Common myeloid progenitor, CD34-positive (primary cell): ENCODE measurements at regions not wholly inside any gene's neighbourhood (a gene's known extent, or its start where the extent isn't known, plus 50 kb on each side); places are given as distances from the start of the nearest gene placed in this dataset.
"Not testable (repeated sequence)": the region's sequence is repeated elsewhere in the genome, so short reads cannot be mapped to it uniquely, and the experiment has no call there.

Source experiments
- CTCF ChIA-PET: fragments of 350-600 bp; sonication (Branson Sonifier 250); formaldehyde crosslinking; loops from one replicate; lab custom pipeline; 2021; ENCODE audit warnings: antibody characterized with exemption; lab: Charles Lee
- POLR2A ChIA-PET: fragments of 350-600 bp; sonication (Branson Sonifier 250); formaldehyde crosslinking; loops from one replicate; lab custom pipeline; 2021; ENCODE audit warnings: antibody characterized with exemption; lab: Charles Lee
- DNase-seq, 3 donors: peaks; one replicate each; pipeline versions ENCODE4 v3.0.0 to v3.0.0-alpha.2; 2013
- H3K27ac ChIP-seq, 2 experiments: 1 replicate in 1 of 2; 2 replicates in 1 of 2; pipeline ENCODE4 v1.7.0; 2013; ENCODE audit warnings: inconsistent platforms in 2 of 2, low read length in 2 of 2, mild to moderate bottlenecking in 2 of 2, low read depth in 1 of 2, moderate library complexity in 1 of 2; ENCODE audit not compliant: severe bottlenecking in 2 of 2, insufficient read depth in 1 of 2, poor library complexity in 1 of 2
- H3K27me3 ChIP-seq, 5 experiments: replicated peaks in 2 of 5; 1 replicate in 3 of 5; 2 replicates in 2 of 5; pipeline versions ENCODE4 v1.6.1 to v1.7.0; 2013; ENCODE audit warnings: low read length in 4 of 5, mild to moderate bottlenecking in 2 of 5, moderate library complexity in 2 of 5, inconsistent platforms in 1 of 5; ENCODE audit not compliant: insufficient read depth in 5 of 5, control insufficient read depth in 4 of 5
- H3K36me3 ChIP-seq, 4 experiments: 1 replicate in 2 of 4; 2 replicates in 2 of 4; pipeline versions ENCODE4 v1.6.1 to v1.7.0; 2013; ENCODE audit warnings: low read length in 3 of 4, control low read depth in 1 of 4, mild to moderate bottlenecking in 1 of 4; ENCODE audit not compliant: control insufficient read depth in 4 of 4, insufficient read depth in 4 of 4
- H3K4me1 ChIP-seq, 4 experiments: 1 replicate in 3 of 4; 2 replicates in 1 of 4; pipeline versions ENCODE4 v1.6.1 to v1.7.1; 2013; ENCODE audit warnings: low read length in 3 of 4, mild to moderate bottlenecking in 3 of 4, control low read depth in 1 of 4, inconsistent platforms in 1 of 4, moderate library complexity in 1 of 4; ENCODE audit not compliant: control insufficient read depth in 4 of 4, insufficient read depth in 4 of 4; ENCODE audit errors: control extremely low read depth in 1 of 4
- H3K4me3 ChIP-seq, 7 experiments: 1 replicate in 4 of 7; 2 replicates in 3 of 7; pipeline versions ENCODE4 v1.5.1 to v1.7.0; 2013; ENCODE audit warnings: mild to moderate bottlenecking in 7 of 7, low read length in 6 of 7, moderate library complexity in 6 of 7, inconsistent platforms in 2 of 7, low read depth in 2 of 7, control low read depth in 1 of 7; ENCODE audit not compliant: insufficient read depth in 4 of 7, control insufficient read depth in 1 of 7; ENCODE audit errors: extremely low read depth in 1 of 7
- H3K9me3 ChIP-seq, 5 experiments: 1 replicate in 4 of 5; 2 replicates in 1 of 5; pipeline versions ENCODE4 v1.6.1 to v1.7.1; 2013; ENCODE audit warnings: low read length in 4 of 5, mild to moderate bottlenecking in 2 of 5, inconsistent platforms in 1 of 5, low read depth in 1 of 5, moderate library complexity in 1 of 5; ENCODE audit not compliant: control insufficient read depth in 4 of 5, insufficient read depth in 2 of 5; ENCODE audit errors: control extremely low read depth in 1 of 5
- WGBS: methylation state at CpG from one replicate; pipeline ENCODE4 v1.1.5; 2013; ENCODE audit not compliant: insufficient coverage; 5-methylcytosine and 5-hydroxymethylcytosine counted together

DNA sequence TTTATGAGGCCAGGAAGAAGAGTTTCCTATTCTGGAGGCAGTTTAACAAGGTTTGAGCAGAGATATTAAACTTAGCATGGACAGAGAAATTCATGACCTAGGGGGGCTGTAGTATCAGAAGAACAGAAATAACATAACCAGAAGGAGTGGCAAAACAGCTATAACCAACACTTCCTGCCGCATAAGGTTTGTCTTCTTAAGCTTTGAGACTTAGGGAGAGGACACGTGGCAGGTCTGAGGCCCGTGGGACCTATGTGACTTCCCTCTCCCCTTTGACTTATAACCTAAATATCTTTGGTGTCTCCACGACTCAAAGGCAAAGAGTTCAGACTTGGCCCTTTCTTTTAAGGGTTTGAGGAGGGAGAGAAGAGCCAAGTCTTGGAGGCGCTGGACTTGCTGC lies 119.1 kb upstream of the PZP start:
- WGBS = 64% methylated on average over 3 of the region's 5 CpGs
- Histone ChIP-seq H3K27me3 (no peaks in the 10 kb centered on the region), H3K36me3 (no peaks in the 10 kb centered on the region), H3K9me3 (no peaks in the 10 kb centered on the region), H3K27ac (no peak overlapping the region), H3K4me3 (no peak overlapping the region), H3K4me1 (no peaks in the 10 kb centered on the region)
- DNase-seq = no peak
- ChIA-PET CTCF (no interaction called here), POLR2A (no interaction called here)

DNA sequence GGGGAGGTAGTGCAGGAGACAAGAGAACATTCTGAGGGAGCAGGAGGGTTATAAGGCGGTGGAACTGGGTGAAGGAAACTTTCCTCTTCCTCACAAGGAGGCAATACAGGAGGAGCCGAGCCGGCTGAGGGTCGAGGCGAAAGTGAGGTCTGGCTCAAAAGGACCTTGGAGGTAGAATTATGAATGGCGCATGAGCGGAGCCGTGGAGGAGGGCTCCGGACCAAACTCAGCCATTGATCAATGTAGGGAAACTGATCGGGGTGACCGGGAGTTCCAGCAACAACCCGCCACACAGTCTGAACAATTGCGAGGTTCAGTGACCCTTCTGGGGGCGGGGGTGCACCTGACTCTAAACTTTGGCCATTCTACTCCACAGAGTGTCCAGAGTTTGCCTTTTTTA lies 118.7 kb upstream of the PZP start:
- H3K4me1 ChIP-seq, H3K36me3 ChIP-seq, H3K9me3 ChIP-seq, H3K4me3 ChIP-seq, POLR2A ChIA-PET, H3K27ac ChIP-seq, DNase-seq, H3K27me3 ChIP-seq, CTCF ChIA-PET: not testable (repeated sequence)
- WGBS = 93% methylated on average over 8 of the region's 14 CpGs

DNA sequence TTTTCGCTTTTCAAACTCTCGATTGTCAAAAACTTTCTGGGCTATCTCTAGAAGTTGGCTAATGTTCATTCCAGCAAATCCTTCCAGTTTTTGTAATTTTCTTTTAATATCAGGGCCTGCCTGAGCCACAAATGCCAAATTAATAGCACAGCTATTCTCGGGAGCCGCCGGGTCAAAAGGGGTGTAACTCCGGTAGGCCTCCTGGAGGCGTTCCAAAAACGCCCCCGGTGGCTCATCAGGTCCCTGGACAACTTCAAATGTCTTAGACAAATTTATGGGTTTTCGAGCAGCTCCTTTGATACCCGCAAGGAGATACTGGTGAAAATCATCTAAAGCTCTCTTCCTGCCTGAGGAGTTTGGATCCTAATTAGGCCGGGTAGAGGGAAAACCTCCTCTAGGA lies 117.9 kb upstream of the PZP start:
- ChIA-PET CTCF (interaction anchor here (0.9 kb wide), 1 partner anchor 55 kb away, joined by 3 read pairs; no protein-coding TSS in a partner anchor), POLR2A (no interaction called here)
- Histone ChIP-seq H3K9me3 (no peaks in the 10 kb centered on the region), H3K36me3 (no peaks in the 10 kb centered on the region), H3K4me1 (no peaks in the 10 kb centered on the region), H3K27me3 (no peaks in the 10 kb centered on the region), H3K4me3 (no peak overlapping the region), H3K27ac (no peak overlapping the region)
- DNase-seq = no peak
- 93% methylated on average over 12 of the region's 12 CpGs for WGBS

GRCh38 chr12:9325471-9325870 lies 117.3 kb upstream of the PZP start:
- H3K27ac ChIP-seq = no peak overlapping the region
- no peak overlapping the region for H3K4me3 ChIP-seq
- CTCF ChIA-PET = interaction anchor here (0.9 kb wide), 1 partner anchor 56 kb away, joined by 3 read pairs; no protein-coding TSS in a partner anchor
- WGBS = 94% methylated on average over 10 of the region's 10 CpGs
- H3K9me3 ChIP-seq = no peaks in the 10 kb centered on the region
- POLR2A ChIA-PET = no interaction called here
- no peaks in the 10 kb centered on the region for H3K27me3 ChIP-seq
- no peaks in the 10 kb centered on the region for H3K36me3 ChIP-seq
- H3K4me1 ChIP-seq = no peaks in the 10 kb centered on the region
- no peak for DNase-seq

- Histone ChIP-seq H3K9me3 (no peaks in the 10 kb centered on the region), H3K4me3 (no peak overlapping the region), H3K27me3 (no peaks in the 10 kb centered on the region), H3K4me1 (no peaks in the 10 kb centered on the region), H3K36me3 (no peaks in the 10 kb centered on the region), H3K27ac (no peak overlapping the region)
- ChIA-PET CTCF (interaction anchor here (1.8 kb wide), 1 partner anchor 261 kb away, joined by 5 read pairs; no protein-coding TSS in a partner anchor), POLR2A (no interaction called here)
- WGBS = 88% methylated on average over 5 of the region's 6 CpGs
- DNase-seq = no peak
These were observed 116.6 kb upstream of the PZP start for GRCh38 chr12:9324782-9325181.

- no peaks in the 10 kb centered on the region for H3K27me3 ChIP-seq
- no peak overlapping the region for H3K4me3 ChIP-seq
- ChIA-PET POLR2A (no interaction called here), CTCF (interaction anchor here (1.8 kb wide), 1 partner anchor 259 kb away, joined by 5 read pairs; no protein-coding TSS in a partner anchor)
- DNase-seq = no peak
- no peaks in the 10 kb centered on the region for H3K9me3 ChIP-seq
- H3K36me3 ChIP-seq = no peaks in the 10 kb centered on the region
- 88% methylated on average over 5 of the region's 5 CpGs for WGBS
- H3K4me1 ChIP-seq = no peaks in the 10 kb centered on the region
- H3K27ac ChIP-seq = no peak overlapping the region
These were observed 115.0 kb upstream of the PZP start for GRCh38 chr12:9323144-9323681.

DNA sequence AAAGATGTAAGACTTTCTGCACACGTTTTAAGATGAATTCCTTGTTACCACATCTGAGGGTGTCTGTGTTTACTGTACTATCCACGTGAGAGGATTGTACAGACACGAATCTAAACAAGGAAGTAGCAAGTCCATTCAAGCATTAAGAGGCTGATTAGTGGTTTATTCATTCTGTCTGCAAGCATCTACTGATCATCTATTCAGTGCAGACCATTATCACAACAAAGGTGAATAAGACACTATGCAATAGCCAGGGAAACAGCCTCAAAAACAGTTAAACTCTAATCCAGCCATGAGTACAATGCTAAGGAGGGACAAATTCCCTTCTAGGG lies 111.6 kb upstream of the PZP start:
- POLR2A ChIA-PET = no interaction called here
- DNase-seq = no peak
- H3K27ac ChIP-seq = no peak overlapping the region

More for the DNA sequence above, 111.6 kb upstream of the PZP start:
- Histone ChIP-seq H3K4me1 (no peaks in the 10 kb centered on the region), H3K4me3 (no peak overlapping the region), H3K27me3 (no peaks in the 10 kb centered on the region), H3K9me3 (no peaks in the 10 kb centered on the region), H3K36me3 (no peaks in the 10 kb centered on the region)
- CTCF ChIA-PET = no interaction called here
- 62% methylated on average over 2 of the region's 3 CpGs for WGBS
